SH-SY5Y (cell line): ENCODE measurements at regions not wholly inside any gene's neighbourhood (a gene's known extent, or its start where the extent isn't known, plus 50 kb on each side); places are given as distances from the start of the nearest gene placed in this dataset.

Experiments
- GATA2 ChIP-seq: IDR thresholded peaks from 2 replicates; pipeline ENCODE4 v1.6.1; 2011; ENCODE audit warnings: mild to moderate bottlenecking, low read depth, low read length
- GATA3 ChIP-seq: IDR thresholded peaks from 2 replicates; pipeline ENCODE4 v1.6.1; 2011; ENCODE audit warnings: low read depth, mild to moderate bottlenecking, low read length, moderate library complexity

DNA sequence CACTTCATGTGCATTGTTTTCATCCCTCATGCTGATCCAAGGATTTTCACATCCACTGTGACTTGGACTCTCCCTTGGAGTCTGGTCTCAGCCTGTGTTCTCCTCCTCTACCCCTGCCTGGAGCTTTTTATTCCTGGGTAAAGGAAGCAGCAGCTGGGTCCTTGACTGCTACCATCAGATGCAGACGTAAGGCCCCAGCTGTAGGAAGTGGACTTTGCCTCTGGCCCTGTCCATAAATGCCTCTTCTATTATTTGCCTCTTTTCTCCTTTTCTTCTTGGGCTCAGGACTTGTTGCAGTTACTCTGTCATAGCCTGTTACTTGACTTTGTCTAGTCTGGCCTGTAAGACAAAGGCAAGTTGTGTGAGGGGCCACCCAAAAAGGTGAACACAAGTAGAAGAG is 303.8 kb downstream of the NXPE2 start:
- TF ChIP-seq GATA3, result no peak
- no peak for TF ChIP-seq GATA2

- TF ChIP-seq GATA2, result peak; percentile 89
- peak; percentile 65 for TF ChIP-seq GATA3
These were observed 306.4 kb downstream of the NXPE2 start for GRCh38 chr11:114984611-114985163.

- no peak for TF ChIP-seq GATA2
- no peak for TF ChIP-seq GATA3
These were observed 308.0 kb downstream of the NXPE2 start for GRCh38 chr11:114986365-114986764.

GRCh38 chr11:114987186-114987760 is 308.9 kb downstream of the NXPE2 start:
- TF ChIP-seq GATA2 (no peak), GATA3 (no peak)

GRCh38 chr11:114988644-114989043 is 310.3 kb downstream of the NXPE2 start:
- TF ChIP-seq GATA3 (no peak), GATA2 (peak; percentile 43; the same call in 1 of the 2 replicates)

GRCh38 chr11:114989536-114989935 is 311.2 kb downstream of the NXPE2 start:
- TF ChIP-seq GATA3 (no peak), GATA2 (no peak)

GRCh38 chr11:115005663-115006062 is 327.3 kb downstream of the NXPE2 start:
- TF ChIP-seq GATA2, result no peak
- no peak for TF ChIP-seq GATA3

- no peak for TF ChIP-seq GATA2
- no peak for TF ChIP-seq GATA3
These were observed 329.5 kb downstream of the NXPE2 start for GRCh38 chr11:115007851-115008250.

DNA sequence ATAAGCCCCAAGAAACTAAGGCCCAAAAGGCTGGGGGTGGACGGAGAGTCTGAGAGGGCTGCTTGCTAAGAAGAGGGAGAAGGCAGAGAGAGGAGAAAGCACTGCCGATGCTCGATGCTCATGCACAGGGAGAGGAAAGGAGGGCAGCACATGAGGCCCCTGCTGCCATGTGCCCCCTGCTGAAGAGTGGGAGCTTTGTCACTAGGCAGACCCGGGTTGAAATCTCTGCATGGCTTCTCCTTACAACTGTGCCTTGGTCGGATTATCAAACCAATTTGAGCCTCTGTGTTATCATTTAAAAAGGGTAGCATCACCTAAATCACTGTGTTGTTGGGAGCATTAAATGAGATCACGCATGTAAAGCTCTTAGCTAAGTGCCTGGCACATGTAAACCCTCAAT is 330.5 kb downstream of the NXPE2 start:
- no peak for TF ChIP-seq GATA3
- no peak for TF ChIP-seq GATA2

- TF ChIP-seq GATA2, result no peak
These were observed 339.2 kb downstream of the NXPE2 start for GRCh38 chr11:115017529-115017928.

DNA sequence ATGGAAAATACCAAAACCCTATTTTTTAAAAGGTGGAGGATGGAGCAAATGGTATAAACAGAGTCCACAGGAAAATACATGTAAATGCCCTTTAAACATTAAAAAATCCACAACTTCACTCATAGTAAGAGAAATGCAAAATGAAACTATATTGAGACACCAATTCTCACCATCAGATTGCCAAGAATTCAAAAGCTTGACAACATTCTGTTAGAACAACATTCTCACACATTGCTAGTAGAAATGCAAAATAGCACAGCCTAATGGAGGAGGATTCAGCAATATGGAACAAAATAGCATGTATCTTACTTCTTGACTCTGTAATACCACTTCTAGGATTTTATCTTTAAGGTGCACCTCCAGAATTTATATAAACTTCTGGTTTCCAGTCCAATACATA is 351.8 kb downstream of the NXPE2 start:
- TF ChIP-seq GATA2, result no peak
- no peak for TF ChIP-seq GATA3

GRCh38 chr11:115036406-115037180 is 358.3 kb downstream of the NXPE2 start:
- no peak for TF ChIP-seq GATA3
- no peak for TF ChIP-seq GATA2

DNA sequence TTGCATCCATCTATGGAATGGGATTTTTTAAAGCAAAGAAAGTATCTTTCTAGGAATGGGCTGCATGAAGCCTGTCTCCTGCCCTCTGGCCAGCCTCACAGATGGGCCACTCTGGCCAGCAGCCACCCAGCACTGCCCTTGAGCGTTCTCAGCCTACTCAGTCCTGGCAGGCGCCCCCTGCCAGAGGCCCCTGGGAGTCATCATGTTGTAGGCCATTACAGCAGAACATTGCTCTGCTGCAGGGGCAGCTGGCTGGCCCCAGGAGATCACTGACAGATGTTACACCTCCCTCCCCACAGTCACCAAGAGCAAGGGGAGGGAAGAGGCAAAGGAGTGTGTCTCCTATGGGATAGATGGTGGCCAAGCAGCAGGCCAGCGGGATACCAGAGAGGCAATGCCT is 363.7 kb downstream of the NXPE2 start:
- TF ChIP-seq GATA2 (no peak), GATA3 (no peak)

DNA sequence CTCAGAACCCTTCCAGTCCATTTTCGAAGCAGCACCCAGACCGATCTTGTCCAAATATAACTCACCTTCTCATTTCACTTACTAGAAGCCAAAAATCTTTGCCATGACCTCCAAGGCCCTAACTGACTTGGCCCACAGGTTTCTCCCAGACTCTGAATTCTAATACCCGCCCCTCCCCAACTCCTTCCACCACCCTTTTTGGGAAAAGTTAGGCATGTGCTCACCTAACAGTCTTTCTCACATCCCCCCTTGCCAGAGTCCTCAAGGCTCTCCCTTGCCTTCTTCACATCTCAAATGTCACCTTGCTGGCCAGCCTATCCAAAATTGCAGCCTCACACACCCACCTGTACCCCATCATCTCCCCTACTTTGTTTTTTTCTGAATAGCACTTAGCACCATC is 369.3 kb downstream of the NXPE2 start:
- TF ChIP-seq GATA3, result no peak
- no peak for TF ChIP-seq GATA2

DNA sequence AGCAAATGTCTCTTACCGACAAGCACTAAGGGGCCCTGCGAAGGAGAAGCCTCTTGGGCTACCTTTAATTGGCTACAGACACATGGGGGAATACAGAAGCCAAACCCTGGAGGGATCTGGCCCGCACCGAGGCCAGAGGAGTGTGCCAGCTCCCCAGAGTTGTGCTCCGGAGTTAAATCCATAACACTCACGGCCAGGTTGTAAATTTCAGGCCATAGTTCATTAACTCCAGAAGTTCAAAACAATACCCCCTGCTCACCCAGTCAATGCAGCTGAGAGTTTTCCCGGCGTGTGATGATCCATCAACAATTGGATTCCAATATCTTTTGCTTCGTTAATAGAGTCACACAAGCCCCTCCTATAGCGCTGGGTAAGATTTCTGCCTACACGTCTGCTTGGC is 371.5 kb downstream of the NXPE2 start:
- TF ChIP-seq GATA3, result no peak
